Erythroblast (primary cell): ENCODE measurements at regions not wholly inside any gene's neighbourhood (a gene's known extent, or its start where the extent isn't known, plus 50 kb on each side); places are given as distances from the start of the nearest gene placed in this dataset.
"Not testable (repeated sequence)": the region's sequence is repeated elsewhere in the genome, so short reads cannot be mapped to it uniquely, and the experiment has no call there.

Experiments
- GATA1 ChIP-seq: IDR thresholded peaks from 2 replicates; pipeline ENCODE4 v1.6.1; 2011; ENCODE audit warnings: low read depth, mild to moderate bottlenecking, control low read depth, low read length, moderate library complexity
- POLR2A ChIP-seq: IDR thresholded peaks from 2 replicates; pipeline ENCODE4 v1.6.1; 2011; ENCODE audit warnings: mild to moderate bottlenecking, low read length

- TF ChIP-seq POLR2A, GATA1: not testable (repeated sequence)
Observed at GRCh38 chr20:51167911-51168310, 145.0 kb upstream of the KCNG1 start.
